RWPE2 (cell line): ENCODE measurements at regions not wholly inside any gene's neighbourhood (a gene's known extent, or its start where the extent isn't known, plus 50 kb on each side); places are given as distances from the start of the nearest gene placed in this dataset.

ENCODE experiments used
- ATAC-seq: fragments of 200-7000 bp; cut with Tn5 transposase; 3 replicates; pipeline ENCODE4 v1.9.1; 2021; ENCODE audit warnings: low read depth
- DNase-seq: peaks from one replicate; pipeline ENCODE4 v3.0.0-alpha.2; 2020; ENCODE audit warnings: low spot score
- H3K27ac ChIP-seq: fragments of 450-650 bp; 2 replicates; pipeline ENCODE4 v1.5.1; 2017; ENCODE audit warnings: mild to moderate bottlenecking; ENCODE audit not compliant: poor library complexity, severe bottlenecking
- H3K27me3 ChIP-seq: fragments of 250-450 bp; sonication (Bioruptor Pico); 2 replicates; pipeline ENCODE4 v1.5.1; 2021; ENCODE audit warnings: mild to moderate bottlenecking, moderate library complexity; ENCODE audit not compliant: insufficient read depth, poor library complexity, severe bottlenecking
- H3K36me3 ChIP-seq: fragments of 250-450 bp; sonication (Bioruptor Pico); 2 replicates; pipeline ENCODE4 v1.5.1; 2020; ENCODE audit warnings: low read depth, mild to moderate bottlenecking, moderate library complexity
- H3K4me1 ChIP-seq: fragments of 250-450 bp; sonication (Bioruptor Pico); 2 replicates; pipeline ENCODE4 v1.5.1; 2021; ENCODE audit warnings: mild to moderate bottlenecking, moderate library complexity; ENCODE audit not compliant: insufficient read depth, poor library complexity, severe bottlenecking
- H3K4me3 ChIP-seq: fragments of 250-450 bp; sonication (Bioruptor Pico); 2 replicates; pipeline ENCODE4 v1.5.1; 2021; ENCODE audit warnings: mild to moderate bottlenecking, moderate library complexity; ENCODE audit not compliant: severe bottlenecking
- H3K9me3 ChIP-seq: fragments of 250-450 bp; sonication (Bioruptor Pico); 2 replicates; pipeline ENCODE4 v1.5.1; 2021; ENCODE audit warnings: mild to moderate bottlenecking, moderate library complexity; ENCODE audit not compliant: severe bottlenecking
- CTCF ChIP-seq: fragments of 450-650 bp; IDR thresholded peaks from one replicate; pipeline ENCODE4 v1.5.1; 2017; ENCODE audit warnings: mild to moderate bottlenecking, moderate library complexity; ENCODE audit not compliant: poor library complexity, severe bottlenecking

- no peak for DNase-seq
- TF ChIP-seq CTCF, result no peak
- ATAC-seq, result no peak
- Histone ChIP-seq H3K9me3 (no peaks in the 10 kb centered on the region), H3K4me3 (no peak overlapping the region), H3K4me1 (peaks cover 7% of the 10 kb centered on the region), H3K27ac (no peak overlapping the region), H3K36me3 (no peaks in the 10 kb centered on the region), H3K27me3 (no peaks in the 10 kb centered on the region)
Measured at GRCh38 chr2:48147719-48148118, 166.8 kb upstream of the FOXN2 start.

- H3K4me3 ChIP-seq, result no peak overlapping the region
- peaks cover 7% of the 10 kb centered on the region for H3K4me1 ChIP-seq
- no peaks in the 10 kb centered on the region for H3K9me3 ChIP-seq
- TF ChIP-seq CTCF, result no peak
- no peak overlapping the region for H3K27ac ChIP-seq
- H3K27me3 ChIP-seq, result no peaks in the 10 kb centered on the region
- DNase-seq, result no peak
- ATAC-seq, result no peak
- H3K36me3 ChIP-seq, result no peaks in the 10 kb centered on the region
Measured at GRCh38 chr2:48148841-48149430, 165.5 kb upstream of the FOXN2 start.

GRCh38 chr2:48157150-48157549 lies 157.3 kb upstream of the FOXN2 start:
- DNase-seq (no peak), ATAC-seq (no peak)
- Histone ChIP-seq H3K27me3 (no peaks in the 10 kb centered on the region), H3K4me1 (no peaks in the 10 kb centered on the region), H3K9me3 (no peaks in the 10 kb centered on the region), H3K27ac (no peak overlapping the region), H3K36me3 (no peaks in the 10 kb centered on the region), H3K4me3 (no peak overlapping the region)
- no peak for TF ChIP-seq CTCF

- Histone ChIP-seq H3K27ac (no peak overlapping the region), H3K36me3 (no peaks in the 10 kb centered on the region), H3K4me3 (no peak overlapping the region), H3K27me3 (no peaks in the 10 kb centered on the region), H3K4me1 (no peaks in the 10 kb centered on the region), H3K9me3 (no peaks in the 10 kb centered on the region)
- no peak for ATAC-seq
- TF ChIP-seq CTCF, result no peak
- no peak for DNase-seq
Measured at GRCh38 chr2:48161628-48162027, 152.9 kb upstream of the FOXN2 start.

GRCh38 chr2:48162742-48163141 lies 151.7 kb upstream of the FOXN2 start:
- no peaks in the 10 kb centered on the region for H3K36me3 ChIP-seq
- TF ChIP-seq CTCF, result no peak
- DNase-seq (no peak), ATAC-seq (no peak)
- H3K9me3 ChIP-seq, result no peaks in the 10 kb centered on the region
- H3K4me1 ChIP-seq, result no peaks in the 10 kb centered on the region
- no peaks in the 10 kb centered on the region for H3K27me3 ChIP-seq
- no peak overlapping the region for H3K4me3 ChIP-seq
- no peak overlapping the region for H3K27ac ChIP-seq
